ENCODE measurements at regions not wholly inside any gene's neighbourhood (a gene's known extent, or its start where the extent isn't known, plus 50 kb on each side); places are given as distances from the start of the nearest gene placed in this dataset.

- TF ChIP-seq CTCF (IDR thresholded peaks at IDR 0.05) (no peak), ZFX (IDR thresholded peaks at IDR 0.05; ENCODE audit: borderline replicate concordance) (no peak)
Measured at GRCh38 chr13:61664801-61665705, 249.4 kb upstream of the PCDH20 start.

Data from 22Rv1 (cell line).